GM12878 (cell line): ENCODE measurements at regions not wholly inside any gene's neighbourhood (a gene's known extent, or its start where the extent isn't known, plus 50 kb on each side); places are given as distances from the start of the nearest gene placed in this dataset.

Experiments used
- BCLAF1 ChIP-seq: fragments of 450-650 bp; IDR thresholded peaks from 2 replicates; pipeline ENCODE4 v1.6.1; 2017; ENCODE audit warnings: antibody characterized with exemption, mild to moderate bottlenecking, moderate library complexity
- CREM ChIP-seq: IDR thresholded peaks from 2 replicates; pipeline ENCODE4 v1.6.1; 2014; ENCODE audit warnings: antibody characterized with exemption, low read depth
- E4F1 ChIP-seq: fragments of 450-650 bp; IDR thresholded peaks from 2 replicates; pipeline ENCODE4 v1.6.1; 2018; ENCODE audit warnings: borderline replicate concordance, mild to moderate bottlenecking; ENCODE audit not compliant: partially characterized antibody
- EED ChIP-seq: sonication (generic); IDR thresholded peaks from 2 replicates; pipeline ENCODE4 v1.6.1; 2016; ENCODE audit warnings: antibody characterized with exemption, low read depth
- HDGF ChIP-seq: fragments of 450-650 bp; IDR thresholded peaks from 2 replicates; pipeline ENCODE4 v1.6.1; 2016; ENCODE audit warnings: antibody characterized with exemption
- IKZF1 ChIP-seq: fragments of 450-650 bp; conservative IDR thresholded peaks from 2 replicates; pipeline ENCODE4 v1.6.1; 2017; ENCODE audit warnings: antibody characterized with exemption, mild to moderate bottlenecking
- MTA3 ChIP-seq: IDR thresholded peaks from 2 replicates; pipeline ENCODE4 v1.6.1; 2012; ENCODE audit warnings: low read length, inconsistent platforms, borderline replicate concordance
- NR2C1 ChIP-seq: fragments of 450-650 bp; IDR thresholded peaks from 2 replicates; pipeline ENCODE4 v1.6.1; 2017; ENCODE audit warnings: antibody characterized with exemption, mild to moderate bottlenecking, moderate library complexity
- RELA ChIP-seq: fragments of 450-650 bp; IDR thresholded peaks from 2 replicates; pipeline ENCODE4 v1.8.0; 2014; ENCODE audit warnings: borderline replicate concordance; ENCODE audit not compliant: partially characterized antibody
- RUNX3 ChIP-seq: IDR thresholded peaks from 2 replicates; pipeline ENCODE4 v1.6.1; 2012; ENCODE audit warnings: low read length, inconsistent platforms
- SUPT20H ChIP-seq: IDR thresholded peaks from 2 replicates; pipeline ENCODE4 v1.6.1; 2011; ENCODE audit warnings: low read depth, mild to moderate bottlenecking, low read length, moderate library complexity, borderline replicate concordance; ENCODE audit not compliant: control insufficient read depth
- TAF1 ChIP-seq: IDR thresholded peaks from 2 replicates; pipeline ENCODE4 v1.6.1; 2011; ENCODE audit warnings: mild to moderate bottlenecking, low read depth, low read length, borderline replicate concordance
- TBL1XR1 ChIP-seq: IDR thresholded peaks from 2 replicates; pipeline ENCODE4 v1.6.1; 2012; ENCODE audit warnings: low read depth, low read length, improper control_type of control experiment
- ZNF274 ChIP-seq: IDR thresholded peaks from one replicate; pipeline ENCODE4 v1.8.0; 2011; ENCODE audit not compliant: insufficient read length, insufficient read depth
- ZNF687 ChIP-seq: fragments of 450-650 bp; IDR thresholded peaks from 2 replicates; pipeline ENCODE4 v1.6.1; 2017; ENCODE audit warnings: mild to moderate bottlenecking, moderate library complexity
- TF ChIP-seq, protein P1 (sequence below): fragments of 150-350 bp; IDR thresholded peaks from 2 replicates; pipeline ENCODE4 v1.6.1; 2016; ENCODE audit warnings: low read depth, low read length

GRCh38 chrX:120749141-120749846, 119.4 kb upstream of the C1GALT1C1 start (continued):
- TF ChIP-seq HDGF (peak; percentile 44; the same call in 1 of the 2 replicates), TAF1 (no peak), EED (no peak), ZNF274 (no peak), NR2C1 (no peak), E4F1 (no peak), RELA (no peak), BCLAF1 (no peak), SUPT20H (no peak), CREM (no peak), TBL1XR1 (no peak), RUNX3 (0 out of 2 replicates have a peak, but pooled peaks have one; percentile 20), MTA3 (no peak), ZNF687 (no peak), IKZF1 (peak; percentile 29; the same call in 1 of the 2 replicates)
- TF ChIP-seq, protein P1, sequence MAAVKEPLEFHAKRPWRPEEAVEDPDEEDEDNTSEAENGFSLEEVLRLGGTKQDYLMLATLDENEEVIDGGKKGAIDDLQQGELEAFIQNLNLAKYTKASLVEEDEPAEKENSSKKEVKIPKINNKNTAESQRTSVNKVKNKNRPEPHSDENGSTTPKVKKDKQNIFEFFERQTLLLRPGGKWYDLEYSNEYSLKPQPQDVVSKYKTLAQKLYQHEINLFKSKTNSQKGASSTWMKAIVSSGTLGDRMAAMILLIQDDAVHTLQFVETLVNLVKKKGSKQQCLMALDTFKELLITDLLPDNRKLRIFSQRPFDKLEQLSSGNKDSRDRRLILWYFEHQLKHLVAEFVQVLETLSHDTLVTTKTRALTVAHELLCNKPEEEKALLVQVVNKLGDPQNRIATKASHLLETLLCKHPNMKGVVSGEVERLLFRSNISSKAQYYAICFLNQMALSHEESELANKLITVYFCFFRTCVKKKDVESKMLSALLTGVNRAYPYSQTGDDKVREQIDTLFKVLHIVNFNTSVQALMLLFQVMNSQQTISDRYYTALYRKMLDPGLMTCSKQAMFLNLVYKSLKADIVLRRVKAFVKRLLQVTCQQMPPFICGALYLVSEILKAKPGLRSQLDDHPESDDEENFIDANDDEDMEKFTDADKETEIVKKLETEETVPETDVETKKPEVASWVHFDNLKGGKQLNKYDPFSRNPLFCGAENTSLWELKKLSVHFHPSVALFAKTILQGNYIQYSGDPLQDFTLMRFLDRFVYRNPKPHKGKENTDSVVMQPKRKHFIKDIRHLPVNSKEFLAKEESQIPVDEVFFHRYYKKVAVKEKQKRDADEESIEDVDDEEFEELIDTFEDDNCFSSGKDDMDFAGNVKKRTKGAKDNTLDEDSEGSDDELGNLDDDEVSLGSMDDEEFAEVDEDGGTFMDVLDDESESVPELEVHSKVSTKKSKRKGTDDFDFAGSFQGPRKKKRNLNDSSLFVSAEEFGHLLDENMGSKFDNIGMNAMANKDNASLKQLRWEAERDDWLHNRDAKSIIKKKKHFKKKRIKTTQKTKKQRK = no peak
